ENCODE measurements at regions not wholly inside any gene's neighbourhood (a gene's known extent, or its start where the extent isn't known, plus 50 kb on each side); places are given as distances from the start of the nearest gene placed in this dataset.
A peak's percentile ranks its signal among the peaks of the same experiment; 100 is the strongest.

DNA sequence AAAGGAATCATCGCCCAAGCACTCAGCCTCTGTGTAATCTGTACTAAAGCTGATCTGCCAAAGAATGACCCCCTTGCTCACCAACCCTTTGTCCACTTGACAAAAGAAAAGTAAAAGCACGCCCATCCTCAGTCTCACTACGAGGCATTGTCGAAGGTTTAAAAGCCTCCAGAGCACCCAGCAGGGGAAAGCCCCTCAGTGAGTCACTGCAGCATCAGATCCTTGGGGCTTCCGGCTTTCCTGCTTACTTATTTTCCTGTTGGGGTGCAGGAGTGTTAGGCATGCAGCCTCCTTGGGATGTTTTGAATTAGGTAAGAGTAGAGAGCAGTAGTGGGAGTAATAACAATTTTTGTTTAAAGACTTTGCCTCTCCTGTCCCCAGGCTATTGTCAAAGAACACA is 216.1 kb downstream of the MTHFS start:
- Histone ChIP-seq H3K4me1 (no peaks in the 10 kb centered on the region), H3K27ac (no peak overlapping the region), H3K9me3 (no peaks in the 10 kb centered on the region), H3K4me3 (no peak overlapping the region), H3K36me3 (no peaks in the 10 kb centered on the region), H3K27me3 (no peaks in the 10 kb centered on the region)
- TF ChIP-seq, protein P1, sequence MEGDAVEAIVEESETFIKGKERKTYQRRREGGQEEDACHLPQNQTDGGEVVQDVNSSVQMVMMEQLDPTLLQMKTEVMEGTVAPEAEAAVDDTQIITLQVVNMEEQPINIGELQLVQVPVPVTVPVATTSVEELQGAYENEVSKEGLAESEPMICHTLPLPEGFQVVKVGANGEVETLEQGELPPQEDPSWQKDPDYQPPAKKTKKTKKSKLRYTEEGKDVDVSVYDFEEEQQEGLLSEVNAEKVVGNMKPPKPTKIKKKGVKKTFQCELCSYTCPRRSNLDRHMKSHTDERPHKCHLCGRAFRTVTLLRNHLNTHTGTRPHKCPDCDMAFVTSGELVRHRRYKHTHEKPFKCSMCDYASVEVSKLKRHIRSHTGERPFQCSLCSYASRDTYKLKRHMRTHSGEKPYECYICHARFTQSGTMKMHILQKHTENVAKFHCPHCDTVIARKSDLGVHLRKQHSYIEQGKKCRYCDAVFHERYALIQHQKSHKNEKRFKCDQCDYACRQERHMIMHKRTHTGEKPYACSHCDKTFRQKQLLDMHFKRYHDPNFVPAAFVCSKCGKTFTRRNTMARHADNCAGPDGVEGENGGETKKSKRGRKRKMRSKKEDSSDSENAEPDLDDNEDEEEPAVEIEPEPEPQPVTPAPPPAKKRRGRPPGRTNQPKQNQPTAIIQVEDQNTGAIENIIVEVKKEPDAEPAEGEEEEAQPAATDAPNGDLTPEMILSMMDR (IDR thresholded peaks at IDR 0.05) = no peak
- no peak for TF ChIP-seq POLR2A (IDR thresholded peaks at IDR 0.05)
- no peak for DNase-seq
- intact Hi-C loops (cut with DNase I; ENCODE audit: low total_unique reads) = no loop called here

DNA sequence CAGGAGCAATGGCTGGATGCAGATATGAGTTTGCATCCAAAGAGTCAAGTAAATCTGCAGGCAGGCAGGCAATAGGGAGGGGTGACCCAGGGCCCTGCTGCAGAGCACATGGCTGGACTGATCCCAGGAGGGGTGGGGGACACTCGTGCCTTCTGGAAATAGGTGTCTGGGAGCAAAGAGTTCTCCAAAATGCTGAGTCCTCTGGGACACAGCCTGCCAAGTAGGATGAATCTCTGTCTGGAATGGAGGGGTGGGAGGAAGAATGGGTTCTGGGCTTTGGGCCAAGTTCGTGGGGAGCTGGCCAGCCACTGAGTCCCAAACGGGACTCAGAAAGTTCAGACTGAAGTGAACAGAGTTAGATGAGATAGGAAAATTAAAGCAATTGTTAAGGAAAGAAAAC is 214.5 kb downstream of the MTHFS start:
- no peaks in the 10 kb centered on the region for H3K4me1 ChIP-seq
- no peaks in the 10 kb centered on the region for H3K9me3 ChIP-seq
- H3K36me3 ChIP-seq = no peaks in the 10 kb centered on the region
- H3K4me3 ChIP-seq = no peak overlapping the region
- intact Hi-C loops (cut with DNase I; ENCODE audit: low total_unique reads) = no loop called here
- DNase-seq = peak in 1 of 2 donors; percentile 47
- no peak overlapping the region for H3K27ac ChIP-seq
- no peaks in the 10 kb centered on the region for H3K27me3 ChIP-seq
- no peak for TF ChIP-seq POLR2A (IDR thresholded peaks at IDR 0.05)
- TF ChIP-seq, protein P1 (IDR thresholded peaks at IDR 0.05) = no peak

DNA sequence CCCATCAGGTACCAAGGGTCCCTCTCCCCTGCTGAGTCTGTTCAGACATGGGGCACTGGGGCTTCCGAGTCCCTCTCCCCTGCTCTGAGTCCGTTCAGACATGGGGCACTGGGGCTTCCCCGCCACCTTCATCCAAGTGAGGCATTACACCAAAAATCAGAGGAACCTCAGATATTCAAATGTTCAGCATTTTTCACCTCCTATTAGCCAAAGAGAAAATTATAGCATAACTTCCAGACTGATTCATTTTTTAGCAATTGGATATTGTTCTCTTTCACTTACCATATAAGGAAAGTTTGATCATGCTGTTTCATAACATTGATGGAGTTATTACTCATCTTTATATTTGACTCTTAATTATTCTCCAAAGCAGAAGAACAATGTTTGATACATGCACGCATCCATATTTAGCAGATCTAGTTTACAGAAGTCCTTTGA is 213.9 kb downstream of the MTHFS start:
- Histone ChIP-seq H3K4me3 (no peak overlapping the region), H3K36me3 (no peaks in the 10 kb centered on the region), H3K4me1 (no peaks in the 10 kb centered on the region), H3K27ac (no peak overlapping the region), H3K27me3 (no peaks in the 10 kb centered on the region), H3K9me3 (no peaks in the 10 kb centered on the region)
- TF ChIP-seq POLR2A (IDR thresholded peaks at IDR 0.05) = no peak
- TF ChIP-seq, protein P1 (IDR thresholded peaks at IDR 0.05) = no peak
- DNase-seq = no peak
- intact Hi-C loops (cut with DNase I; ENCODE audit: low total_unique reads) = no loop called here

DNA sequence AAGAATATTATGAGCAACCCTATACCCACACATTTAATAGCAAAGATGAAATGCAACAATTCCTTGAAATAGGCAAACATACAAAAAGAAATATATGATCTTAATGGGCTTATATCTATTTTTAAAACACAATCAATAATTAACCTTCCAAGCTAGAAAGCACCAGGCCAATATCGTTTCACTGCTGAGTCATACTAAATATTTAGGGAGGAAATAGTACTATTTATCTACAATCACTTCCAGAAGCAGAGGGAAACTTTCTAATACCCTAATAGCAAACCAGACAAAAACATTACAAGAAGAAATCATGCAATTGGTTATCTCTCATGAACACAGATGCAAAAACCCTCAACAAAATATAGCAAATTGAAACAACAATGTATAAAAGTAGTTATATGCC is 207.8 kb downstream of the MTHFS start:
- DNase-seq = no peak
- TF ChIP-seq POLR2A (IDR thresholded peaks at IDR 0.05) = no peak
- TF ChIP-seq, protein P1 (IDR thresholded peaks at IDR 0.05) = no peak
- Histone ChIP-seq H3K9me3 (no peaks in the 10 kb centered on the region), H3K4me3 (no peak overlapping the region), H3K27ac (no peak overlapping the region), H3K27me3 (no peaks in the 10 kb centered on the region), H3K36me3 (no peaks in the 10 kb centered on the region), H3K4me1 (no peaks in the 10 kb centered on the region)
- intact Hi-C loops (cut with DNase I; ENCODE audit: low total_unique reads) = no loop called here

DNA sequence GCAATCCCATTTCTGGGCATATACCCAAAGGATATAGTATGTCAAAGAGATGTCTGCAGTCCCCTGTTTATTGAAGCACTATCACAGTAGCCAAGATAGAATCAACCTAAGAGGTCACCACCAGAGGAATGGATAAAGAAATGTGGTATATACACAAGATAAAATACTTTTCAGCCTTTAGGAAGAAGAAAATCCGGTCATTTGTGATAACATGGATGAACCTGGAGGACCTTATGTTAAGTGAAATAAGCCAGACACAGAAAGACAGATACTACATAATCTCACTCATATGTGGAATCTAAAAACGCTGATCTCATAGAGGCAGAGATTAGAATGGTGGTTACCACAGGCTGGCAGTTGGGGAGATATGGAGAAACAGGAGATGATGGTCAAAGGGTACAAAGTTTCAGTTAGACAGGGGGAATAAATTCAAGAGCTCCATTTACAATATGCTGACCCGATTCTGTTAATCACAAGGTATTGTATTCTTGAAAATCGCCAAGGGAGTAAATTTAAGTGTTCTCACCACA is 195.8 kb downstream of the MTHFS start:
- no peak for DNase-seq
- no peaks in the 10 kb centered on the region for H3K27me3 ChIP-seq
- TF ChIP-seq, protein P1 (IDR thresholded peaks at IDR 0.05) = no peak
- H3K9me3 ChIP-seq = no peaks in the 10 kb centered on the region
- H3K4me1 ChIP-seq = no peaks in the 10 kb centered on the region
- intact Hi-C loops (cut with DNase I; ENCODE audit: low total_unique reads) = no loop called here
- H3K27ac ChIP-seq = no peak overlapping the region
- H3K36me3 ChIP-seq = no peaks in the 10 kb centered on the region
- H3K4me3 ChIP-seq = no peak overlapping the region

Measured in uterus (tissue), 3 donors.